ENCODE measurements at regions not wholly inside any gene's neighbourhood (a gene's known extent, or its start where the extent isn't known, plus 50 kb on each side); places are given as distances from the start of the nearest gene placed in this dataset.

DNA sequence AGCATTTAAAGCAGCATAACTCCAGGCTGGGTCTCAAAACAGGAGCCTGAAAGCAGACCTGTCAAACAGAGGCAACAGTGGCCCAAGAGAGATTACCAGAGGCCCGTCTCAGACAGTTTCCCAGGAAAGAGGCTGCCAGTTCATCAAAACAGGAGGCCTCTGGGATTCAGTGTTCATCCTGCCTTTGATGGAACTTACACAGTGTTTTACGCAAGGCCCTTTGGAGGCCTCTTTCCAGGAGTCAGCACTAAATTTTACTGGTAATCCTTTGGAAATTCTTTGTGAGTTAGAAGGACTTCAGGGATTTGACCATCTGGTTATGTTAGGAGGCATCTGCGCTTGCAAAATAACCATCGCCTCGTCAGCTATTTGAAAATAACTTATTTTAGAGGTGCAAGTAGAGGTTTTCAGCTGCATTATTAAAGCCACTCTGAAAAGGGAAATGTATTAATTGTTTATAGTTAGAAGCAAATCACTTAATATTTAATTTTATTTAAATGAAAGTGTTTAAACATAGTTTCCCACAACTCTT lies 501.2 kb upstream of the COBL start:
- TF ChIP-seq, protein P1, sequence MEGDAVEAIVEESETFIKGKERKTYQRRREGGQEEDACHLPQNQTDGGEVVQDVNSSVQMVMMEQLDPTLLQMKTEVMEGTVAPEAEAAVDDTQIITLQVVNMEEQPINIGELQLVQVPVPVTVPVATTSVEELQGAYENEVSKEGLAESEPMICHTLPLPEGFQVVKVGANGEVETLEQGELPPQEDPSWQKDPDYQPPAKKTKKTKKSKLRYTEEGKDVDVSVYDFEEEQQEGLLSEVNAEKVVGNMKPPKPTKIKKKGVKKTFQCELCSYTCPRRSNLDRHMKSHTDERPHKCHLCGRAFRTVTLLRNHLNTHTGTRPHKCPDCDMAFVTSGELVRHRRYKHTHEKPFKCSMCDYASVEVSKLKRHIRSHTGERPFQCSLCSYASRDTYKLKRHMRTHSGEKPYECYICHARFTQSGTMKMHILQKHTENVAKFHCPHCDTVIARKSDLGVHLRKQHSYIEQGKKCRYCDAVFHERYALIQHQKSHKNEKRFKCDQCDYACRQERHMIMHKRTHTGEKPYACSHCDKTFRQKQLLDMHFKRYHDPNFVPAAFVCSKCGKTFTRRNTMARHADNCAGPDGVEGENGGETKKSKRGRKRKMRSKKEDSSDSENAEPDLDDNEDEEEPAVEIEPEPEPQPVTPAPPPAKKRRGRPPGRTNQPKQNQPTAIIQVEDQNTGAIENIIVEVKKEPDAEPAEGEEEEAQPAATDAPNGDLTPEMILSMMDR (IDR thresholded peaks at IDR 0.05) = no peak
- no peak for TF ChIP-seq POLR2A (IDR thresholded peaks at IDR 0.05)

Data from lower leg skin (tissue), 3 donors.